K562 (cell line): ENCODE measurements at regions not wholly inside any gene's neighbourhood (a gene's known extent, or its start where the extent isn't known, plus 50 kb on each side); places are given as distances from the start of the nearest gene placed in this dataset.

Experiments
- ATAC-seq: fragments of 200-7000 bp; cut with Tn5 transposase; 3 replicates; pipeline ENCODE4 v1.9.1; 2020; ENCODE audit warnings: moderate library complexity
- BruUV-seq: library from RNA; stranded (reverse); fragments of 400-500 nt; replicated peaks from 2 replicates; lab custom pipeline; 2021; lab: Mats Ljungman, UMichigan
- CTCF ChIA-PET: fragments of 300-600 bp; formaldehyde crosslinking; extraction: SDS; loops from one replicate; lab custom pipeline; 2021; ENCODE audit warnings: low intra/inter-chr PET ratio; lab: Yijun Ruan, JAX
- POLR2A ChIA-PET: fragments of 300-600, 350-650 bp; sonication (Branson Sonifier 250); formaldehyde crosslinking; extraction: SDS; loops from one replicate; lab custom pipeline; 2021; ENCODE audit warnings: antibody characterized with exemption, inconsistent platforms; lab: Yijun Ruan, JAX
- DNase-seq, 4 experiments: peaks; one replicate each; pipeline versions ENCODE4 v3.0.0 to v3.0.0-alpha.2; 2011 to 2018; ENCODE audit warnings: low spot score in 3 of 4, mixed read lengths in 3 of 4; ENCODE audit errors: extremely low read depth in 1 of 4
- FAIRE-seq: peaks from 2 replicates; lab custom pipeline; 2011; peaks lifted over from hg19 to GRCh38; lab: Jason Lieb, UNC
- H2AFZ ChIP-seq: 2 replicates; pipeline ENCODE4 v1.6.0; 2011; ENCODE audit warnings: low read depth, low read length, control low read depth, inconsistent platforms
- H3K27ac ChIP-seq: fragments of 200-600 bp; 3 replicates; pipeline ENCODE4 v1.8.0; 2011; ENCODE audit warnings: low read depth, mild to moderate bottlenecking, control low read depth, inconsistent platforms, low read length, moderate library complexity, mixed read lengths; ENCODE audit errors: extremely low read depth
- H3K27me3 ChIP-seq, 2 experiments: fragments of 300-600 bp in 1 of 2; 2 replicates in 1 of 2; 3 replicates in 1 of 2; pipeline versions ENCODE4 v1.6.0 to v1.8.0; 2011; ENCODE audit warnings: inconsistent platforms in 2 of 2, low read length in 2 of 2, mild to moderate bottlenecking in 1 of 2, mixed read lengths in 1 of 2, moderate library complexity in 1 of 2; ENCODE audit not compliant: control insufficient read depth in 2 of 2, insufficient read depth in 2 of 2
- H3K36me3 ChIP-seq: fragments of 300-600 bp; 3 replicates; pipeline ENCODE4 v1.8.0; 2011; ENCODE audit warnings: mild to moderate bottlenecking, low read length, inconsistent platforms; ENCODE audit not compliant: control insufficient read depth, insufficient read depth
- H3K4me1 ChIP-seq, 2 experiments: fragments of 200-600 bp in 1 of 2; replicated peaks in 1 of 2; 2 replicates in 1 of 2; 3 replicates in 1 of 2; pipeline versions ENCODE4 v1.5.1 to v1.8.0; 2011; ENCODE audit warnings: inconsistent platforms in 2 of 2, low read length in 2 of 2, mild to moderate bottlenecking in 1 of 2, mixed read lengths in 1 of 2, moderate library complexity in 1 of 2; ENCODE audit not compliant: control insufficient read depth in 2 of 2, insufficient read depth in 2 of 2
- H3K4me2 ChIP-seq: 2 replicates; pipeline ENCODE4 v1.6.1; 2011; ENCODE audit warnings: low read length, control low read depth, inconsistent platforms, mixed read lengths; ENCODE audit not compliant: insufficient read depth
- H3K4me3 ChIP-seq: fragments of 200-600 bp; sonication (generic), shearing (Covaris generic); 2 replicates; pipeline ENCODE4 v1.5.1; 2016; ENCODE audit warnings: control low read depth, inconsistent platforms
- H3K79me2 ChIP-seq: fragments of 200-600 bp; 3 replicates; pipeline ENCODE4 v1.8.0; 2011; ENCODE audit warnings: low read length, inconsistent platforms; ENCODE audit not compliant: control insufficient read depth, insufficient read depth
- H3K9ac ChIP-seq, 2 experiments: 2 replicates each; pipeline versions ENCODE4 v1.6.0 to v1.6.1; 2011; ENCODE audit warnings: low read depth in 2 of 2, low read length in 2 of 2, control low read depth in 1 of 2, inconsistent platforms in 1 of 2, mild to moderate bottlenecking in 1 of 2, mixed read lengths in 1 of 2; ENCODE audit not compliant: insufficient read depth in 1 of 2
- H3K9me1 ChIP-seq: one replicate; pipeline ENCODE4 v1.6.0; 2011; ENCODE audit warnings: inconsistent platforms, mild to moderate bottlenecking, low read length, moderate library complexity; ENCODE audit not compliant: control insufficient read depth, insufficient read depth
- H3K9me3 ChIP-seq: replicated peaks from 2 replicates; pipeline ENCODE4 v1.5.1; 2011; ENCODE audit warnings: low read depth, low read length, inconsistent platforms; ENCODE audit not compliant: control insufficient read depth, insufficient read depth
- H4K20me1 ChIP-seq: replicated peaks from 2 replicates; pipeline ENCODE4 v1.6.1; 2011; ENCODE audit warnings: low read length, inconsistent platforms, mixed read lengths; ENCODE audit not compliant: control insufficient read depth, insufficient read depth
- DDX20 ChIP-seq: fragments of 450-650 bp; IDR thresholded peaks from 2 replicates; pipeline ENCODE4 v1.6.1; 2016; ENCODE audit warnings: missing genetic modification characterization, low read depth, mild to moderate bottlenecking, missing compliant biosample characterization, moderate library complexity
- EHMT2 ChIP-seq: fragments of 450-650 bp; IDR thresholded peaks from 2 replicates; pipeline ENCODE4 v1.6.1; 2018; ENCODE audit warnings: antibody characterized with exemption
- ELF2 ChIP-seq: fragments of 250-450 bp; sonication (Bioruptor Pico); IDR thresholded peaks from 2 replicates; pipeline ENCODE4 v1.5.0; 2021; ENCODE audit warnings: mild to moderate bottlenecking
- KDM4B ChIP-seq, 2 experiments: fragments of 450-650 bp in 1 of 2; sonication (generic) in 1 of 2; IDR thresholded peaks; 2 replicates each; pipeline ENCODE4 v1.6.1; 2016 to 2017; ENCODE audit warnings: borderline replicate concordance in 2 of 2, antibody characterized with exemption in 1 of 2, low read depth in 1 of 2, mild to moderate bottlenecking in 1 of 2
- L3MBTL2 ChIP-seq: fragments of 450-650 bp; IDR thresholded peaks from 2 replicates; pipeline ENCODE4 v1.6.1; 2016; ENCODE audit warnings: mild to moderate bottlenecking, moderate library complexity
- LCOR ChIP-seq: sonication (generic); formaldehyde crosslinking; IDR thresholded peaks from 2 replicates; pipeline ENCODE4 v1.8.0; 2022; ENCODE audit warnings: mild to moderate bottlenecking, missing genetic modification reagents
- LEF1 ChIP-seq: fragments of 450-650 bp; IDR thresholded peaks from 2 replicates; pipeline ENCODE4 v1.6.1; 2016; ENCODE audit warnings: mild to moderate bottlenecking
- RBM15 ChIP-seq: fragments of 200-400 bp; formaldehyde crosslinking; IDR thresholded peaks from 2 replicates; pipeline ENCODE4 v1.6.1; 2018; ENCODE audit warnings: mild to moderate bottlenecking, low read length, moderate library complexity; ENCODE audit not compliant: insufficient read depth
- RNF2 ChIP-seq: sonication (generic); IDR thresholded peaks from 2 replicates; pipeline ENCODE4 v1.6.1; 2016
- RREB1 ChIP-seq: fragments of 250-450 bp; sonication (Bioruptor Pico); IDR thresholded peaks from 2 replicates; pipeline ENCODE4 v1.4.0; 2020
- SAP30 ChIP-seq: fragments of 200-600 bp; sonication (generic); IDR thresholded peaks from 2 replicates; pipeline ENCODE4 v1.6.1; 2012; ENCODE audit warnings: borderline replicate concordance, low read depth, mild to moderate bottlenecking, moderate library complexity, low read length, control low read depth, inconsistent platforms; ENCODE audit not compliant: insufficient read depth, poor library complexity, severe bottlenecking
- TCF3 ChIP-seq: sonication (generic); formaldehyde crosslinking; IDR thresholded peaks from 2 replicates; pipeline ENCODE4 v1.4.0; 2020; ENCODE audit warnings: mild to moderate bottlenecking, missing genetic modification reagents
- THRA ChIP-seq: fragments of 450-650 bp; IDR thresholded peaks from 2 replicates; pipeline ENCODE4 v1.6.1; 2017; ENCODE audit warnings: mild to moderate bottlenecking, moderate library complexity
- ZNF12 ChIP-seq: sonication (generic); formaldehyde crosslinking; IDR thresholded peaks from 2 replicates; pipeline ENCODE4 v1.4.0; 2020; ENCODE audit warnings: mild to moderate bottlenecking, missing genetic modification reagents
- ZNF431 ChIP-seq: sonication (generic); formaldehyde crosslinking; IDR thresholded peaks from 2 replicates; pipeline ENCODE4 v1.8.0; 2022; ENCODE audit warnings: mild to moderate bottlenecking, missing genetic modification reagents
- ZNF561 ChIP-seq: fragments of 450-650 bp; formaldehyde crosslinking; conservative IDR thresholded peaks from 2 replicates; pipeline ENCODE4 v1.4.0; 2020; ENCODE audit warnings: mild to moderate bottlenecking, moderate library complexity
- ZNF695 ChIP-seq: fragments of 450-650 bp; formaldehyde crosslinking; IDR thresholded peaks from 2 replicates; pipeline ENCODE4 v1.4.0; 2020; ENCODE audit warnings: mild to moderate bottlenecking, moderate library complexity
- WGBS: fragments of 100-300 bp; shearing (Covaris generic); methylation state at CpG from one replicate; pipeline ENCODE4 v1.1.6; 2016; ENCODE audit warnings: low coverage, mixed read lengths; ENCODE audit not compliant: insufficient coverage; ENCODE audit errors: missing lambda C conversion rate; 5-methylcytosine and 5-hydroxymethylcytosine counted together
- in situ Hi-C: fragments of 300-500 bp; cut with MboI; formaldehyde crosslinking; loops from 4 replicates; pipeline ENCODE4 v1.15.0; 2018; ENCODE audit warnings: inconsistent platforms, mixed read lengths
- intact Hi-C: fragments of 100-400 bp; cut with micrococcal nuclease; formaldehyde crosslinking; loops from 2 replicates; pipeline ENCODE4 v1.14.2; 2022

- no peak overlapping the region for H2AFZ ChIP-seq
- in situ Hi-C loops: no loop called here
- no peaks in the 10 kb centered on the region for H3K4me1 ChIP-seq
- DNase-seq: no peak
- H3K79me2 ChIP-seq: no peaks in the 10 kb centered on the region
- no peaks in the 10 kb centered on the region for H3K9me1 ChIP-seq
- intact Hi-C loops: no loop called here
- no peaks in the 10 kb centered on the region for H3K27me3 ChIP-seq
- TF ChIP-seq LEF1: no peak
- no peak for TF ChIP-seq TCF3
- no peak for TF ChIP-seq ZNF431 (CRISPR knock-in tag)
- TF ChIP-seq ZNF561 (CRISPR knock-in tag): no peak
- TF ChIP-seq SAP30: no peak
- TF ChIP-seq THRA: no peak
- TF ChIP-seq LCOR (CRISPR knock-in tag): no peak
- TF ChIP-seq ELF2 (CRISPR knock-in tag): no peak
- no peak for TF ChIP-seq ZNF695 (CRISPR knock-in tag)
- no peak for TF ChIP-seq RREB1 (CRISPR knock-in tag)
- TF ChIP-seq RNF2: no peak
- no peak for TF ChIP-seq RBM15
- TF ChIP-seq DDX20: no peak
- no peak for TF ChIP-seq L3MBTL2
- no peak for TF ChIP-seq EHMT2
- no peak for TF ChIP-seq KDM4B (IDR thresholded peaks at IDR 0.05; ENCODE audit: borderline replicate concordance in 2 of 2, low read depth in 1 of 2)
- TF ChIP-seq ZNF12: no peak
- H3K36me3 ChIP-seq: no peaks in the 10 kb centered on the region
- ChIA-PET POLR2A (no interaction called here), CTCF (no interaction called here)
- FAIRE-seq: no peak
- no peak overlapping the region for H3K4me3 ChIP-seq
- H3K9ac ChIP-seq: no peak overlapping the region
- H4K20me1 ChIP-seq: no peaks in the 10 kb centered on the region
- no peak for ATAC-seq
- H3K9me3 ChIP-seq: no peaks in the 10 kb centered on the region; the same call in 1 of the 2 replicates
- no peak overlapping the region for H3K27ac ChIP-seq
- BruUV-seq: no TSS peak
- WGBS: 2% methylated on average over 3 of the region's 3 CpGs
- no peak overlapping the region for H3K4me2 ChIP-seq
These were observed 1049.6 kb upstream of the SEMA6A start for GRCh38 chr5:117624201-117624600.
